ENCODE measurements at regions not wholly inside any gene's neighbourhood (a gene's known extent, or its start where the extent isn't known, plus 50 kb on each side); places are given as distances from the start of the nearest gene placed in this dataset.

DNA sequence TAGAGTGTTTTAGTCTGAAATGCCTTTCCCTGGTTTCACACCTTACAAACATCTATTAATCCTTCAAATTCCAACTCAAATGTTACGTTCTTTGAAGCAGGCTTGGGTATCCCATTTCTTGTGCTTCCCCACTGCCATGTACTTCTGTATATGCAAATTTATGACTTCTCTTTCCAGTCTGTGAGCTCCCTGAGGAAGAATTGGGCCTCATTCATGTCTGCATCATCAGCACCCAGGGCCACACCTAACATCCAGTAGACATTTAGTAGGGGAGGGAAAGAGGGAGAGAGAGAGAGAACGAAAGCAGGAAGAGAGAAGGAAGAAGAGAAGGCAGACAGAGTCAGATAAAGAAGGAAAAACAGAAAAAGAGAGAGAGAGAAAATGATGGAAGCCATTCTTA lies 53.3 kb upstream of the KY start:
- no peak overlapping the region for H3K27ac ChIP-seq
- DNase-seq (ENCODE audit: low spot score) = no peak
- H3K4me3 ChIP-seq = no peak overlapping the region
- TF ChIP-seq, protein P1, sequence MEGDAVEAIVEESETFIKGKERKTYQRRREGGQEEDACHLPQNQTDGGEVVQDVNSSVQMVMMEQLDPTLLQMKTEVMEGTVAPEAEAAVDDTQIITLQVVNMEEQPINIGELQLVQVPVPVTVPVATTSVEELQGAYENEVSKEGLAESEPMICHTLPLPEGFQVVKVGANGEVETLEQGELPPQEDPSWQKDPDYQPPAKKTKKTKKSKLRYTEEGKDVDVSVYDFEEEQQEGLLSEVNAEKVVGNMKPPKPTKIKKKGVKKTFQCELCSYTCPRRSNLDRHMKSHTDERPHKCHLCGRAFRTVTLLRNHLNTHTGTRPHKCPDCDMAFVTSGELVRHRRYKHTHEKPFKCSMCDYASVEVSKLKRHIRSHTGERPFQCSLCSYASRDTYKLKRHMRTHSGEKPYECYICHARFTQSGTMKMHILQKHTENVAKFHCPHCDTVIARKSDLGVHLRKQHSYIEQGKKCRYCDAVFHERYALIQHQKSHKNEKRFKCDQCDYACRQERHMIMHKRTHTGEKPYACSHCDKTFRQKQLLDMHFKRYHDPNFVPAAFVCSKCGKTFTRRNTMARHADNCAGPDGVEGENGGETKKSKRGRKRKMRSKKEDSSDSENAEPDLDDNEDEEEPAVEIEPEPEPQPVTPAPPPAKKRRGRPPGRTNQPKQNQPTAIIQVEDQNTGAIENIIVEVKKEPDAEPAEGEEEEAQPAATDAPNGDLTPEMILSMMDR (IDR thresholded peaks at IDR 0.05) = no peak

DNA sequence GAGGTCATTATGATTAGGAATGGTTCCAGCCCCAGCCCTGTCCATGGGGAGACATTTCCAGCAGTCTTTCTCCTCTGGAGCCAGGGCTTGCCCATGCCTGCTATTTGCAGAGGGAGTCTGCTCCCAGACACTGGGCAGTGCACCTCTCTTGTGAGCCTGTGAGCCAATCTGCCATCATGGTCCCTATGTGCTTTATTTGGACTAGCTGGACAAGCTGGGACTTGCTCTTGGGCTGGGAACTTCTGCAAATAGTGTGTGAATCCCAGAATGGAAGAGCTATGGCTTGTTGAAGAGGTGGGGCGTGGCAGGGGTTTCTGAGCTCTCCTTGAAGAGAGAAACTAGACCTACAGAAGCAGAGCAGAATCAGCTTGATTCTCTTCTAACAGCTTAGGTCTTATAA lies 53.7 kb upstream of the KY start:
- no peak overlapping the region for H3K27ac ChIP-seq
- no peak overlapping the region for H3K4me3 ChIP-seq
- DNase-seq (ENCODE audit: low spot score) = no peak
- TF ChIP-seq, protein P1 (IDR thresholded peaks at IDR 0.05) = no peak

DNA sequence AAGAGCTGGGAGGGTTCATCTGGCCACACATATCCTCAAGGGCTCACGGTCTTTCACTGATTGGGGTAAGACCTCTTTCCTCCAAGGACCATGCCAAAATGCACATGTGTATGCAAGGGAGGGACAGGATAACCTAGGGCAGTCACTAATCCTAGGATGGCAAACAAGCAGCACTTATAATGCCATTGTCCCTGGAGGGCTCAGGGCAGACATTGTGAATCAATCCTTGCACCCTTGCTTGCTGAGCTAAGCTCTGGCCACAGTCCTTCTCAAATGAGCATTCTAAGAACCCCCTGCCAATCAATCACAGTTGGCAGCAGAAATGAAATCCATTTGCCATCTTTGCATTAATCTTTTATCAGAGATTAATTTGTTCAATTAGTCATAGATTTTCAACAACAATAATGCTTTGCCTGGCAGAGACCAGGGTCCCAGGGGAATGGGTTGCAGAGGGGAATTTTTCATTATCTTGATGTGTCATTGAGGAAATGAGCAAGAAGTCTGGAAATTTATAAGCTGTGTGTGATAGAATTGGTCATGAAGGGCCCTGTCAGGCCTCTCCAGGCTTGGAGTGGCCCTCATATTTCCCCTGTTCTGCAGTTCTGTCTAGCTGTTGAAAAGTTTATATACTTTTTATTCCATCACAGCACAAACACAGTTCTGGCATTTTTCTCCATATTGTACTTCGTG lies 57.2 kb upstream of the KY start:
- no peak for DNase-seq (ENCODE audit: low spot score)
- Histone ChIP-seq H3K4me3 (no peak overlapping the region), H3K27ac (no peak overlapping the region)
- TF ChIP-seq, protein P1 (IDR thresholded peaks at IDR 0.05) = no peak

DNA sequence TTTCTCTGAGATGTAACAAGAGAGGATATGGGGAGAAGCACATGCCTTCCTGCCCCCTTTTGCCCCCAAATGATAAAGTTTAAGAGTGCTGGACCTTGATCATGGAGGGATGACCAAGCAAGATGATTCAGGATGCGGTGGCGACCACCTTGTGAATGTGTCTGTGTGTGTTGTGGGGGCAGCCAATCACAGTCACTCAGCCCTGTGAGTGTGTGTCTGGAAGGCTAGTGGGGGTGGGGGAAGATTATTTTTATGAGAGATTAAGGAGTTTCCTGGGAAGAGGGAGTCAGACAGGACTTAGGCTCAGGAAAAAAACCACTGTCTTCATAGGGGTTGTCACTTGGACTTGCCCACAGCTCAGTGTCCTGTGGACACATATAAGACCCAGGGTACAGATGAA lies 57.8 kb upstream of the KY start:
- Histone ChIP-seq H3K27ac (no peak overlapping the region), H3K4me3 (no peak overlapping the region)
- DNase-seq (ENCODE audit: low spot score) = no peak
- TF ChIP-seq, protein P1 (IDR thresholded peaks at IDR 0.05) = no peak

DNA sequence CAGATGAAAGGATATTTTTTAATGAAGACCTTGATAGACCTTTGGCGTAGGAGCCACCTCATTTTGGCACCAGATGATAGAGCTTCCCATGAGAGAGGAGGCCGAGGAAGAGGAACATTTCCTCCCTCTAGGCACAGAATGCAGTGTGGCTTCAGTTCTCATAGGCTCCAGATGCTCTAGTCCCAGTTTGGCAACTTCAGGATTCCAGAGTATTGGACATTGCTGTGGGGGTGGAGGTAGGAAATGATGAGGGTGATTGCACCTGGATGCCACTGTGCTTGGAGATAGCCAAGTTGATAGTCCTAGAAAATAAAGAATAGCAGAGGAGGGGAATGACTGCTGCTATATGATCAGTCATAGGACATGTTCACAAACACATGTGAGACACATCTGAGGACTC lies 58.3 kb upstream of the KY start:
- DNase-seq (ENCODE audit: low spot score) = no peak
- Histone ChIP-seq H3K27ac (no peak overlapping the region), H3K4me3 (no peak overlapping the region)
- TF ChIP-seq, protein P1 (IDR thresholded peaks at IDR 0.05) = no peak

DNA sequence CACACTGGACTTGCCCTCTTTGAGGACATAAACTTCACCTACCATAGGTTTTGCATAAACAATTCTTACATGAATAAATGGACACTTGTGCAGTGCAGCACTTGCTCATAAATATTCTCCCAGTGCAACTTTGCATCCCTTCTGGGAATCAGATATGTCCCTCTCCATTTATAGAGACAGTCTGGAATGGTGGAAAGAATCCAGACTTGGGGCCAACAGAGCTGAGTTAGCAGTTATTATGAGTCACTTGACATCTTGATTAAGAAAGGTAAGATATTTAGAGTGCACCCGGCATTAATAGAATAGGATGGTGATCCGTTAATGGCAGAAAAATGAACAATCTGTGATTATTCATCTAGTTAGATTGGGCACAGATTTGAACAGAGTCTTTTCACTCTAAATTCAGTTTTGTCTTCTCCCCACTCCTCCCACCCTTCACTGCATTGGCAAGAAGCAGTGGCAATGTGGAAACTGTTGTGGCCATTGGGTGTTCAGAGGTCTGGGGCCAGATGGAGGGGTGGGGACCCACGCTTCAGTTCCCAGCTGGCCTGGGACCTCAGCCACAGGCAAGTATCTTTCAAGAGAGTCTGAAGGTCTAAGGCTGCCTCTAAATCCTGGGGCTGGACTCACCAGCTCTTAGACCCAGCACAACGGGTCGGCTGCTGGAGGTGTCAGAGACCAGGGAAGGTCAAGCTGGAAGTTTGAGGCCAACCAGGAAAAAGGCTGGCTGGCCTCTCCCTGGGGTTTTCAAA lies 58.9 kb upstream of the KY start:
- DNase-seq (ENCODE audit: low spot score) = no peak
- TF ChIP-seq, protein P1 (IDR thresholded peaks at IDR 0.05) = no peak

DNA sequence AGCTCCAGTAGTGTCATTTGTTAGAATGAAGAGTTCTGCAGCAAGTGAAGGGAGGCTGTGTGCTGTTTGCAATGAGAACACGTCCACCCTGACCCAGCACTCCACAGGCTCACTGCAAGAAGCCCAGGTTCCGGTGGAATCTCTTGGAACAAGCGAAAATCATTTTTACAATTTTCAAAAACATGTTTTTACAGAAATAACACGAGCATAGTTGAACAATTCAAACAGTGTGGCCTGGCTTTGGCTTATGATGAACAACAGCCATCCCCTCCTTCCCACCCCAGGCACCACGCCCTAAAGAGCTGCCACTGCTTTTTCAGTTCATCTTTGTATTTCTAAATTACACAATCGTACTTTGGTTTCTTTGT lies 59.5 kb upstream of the KY start:
- TF ChIP-seq, protein P1 (IDR thresholded peaks at IDR 0.05) = no peak
- no peak for DNase-seq (ENCODE audit: low spot score)
- peak overlapping the region in 1 of 2 donors; percentile 4 for H3K27ac ChIP-seq
- H3K4me3 ChIP-seq = no peak overlapping the region

More for the DNA sequence above, 58.9 kb upstream of the KY start:
- Histone ChIP-seq H3K4me3 (no peak overlapping the region), H3K27ac (peak overlapping the region in 1 of 2 donors; percentile 4)

All from coronary artery (tissue), 2 donors.